ENCODE measurements at regions not wholly inside any gene's neighbourhood (a gene's known extent, or its start where the extent isn't known, plus 50 kb on each side); places are given as distances from the start of the nearest gene placed in this dataset.

- no peak for DNase-seq (ENCODE audit: insufficient read length, low spot score)
- no peak for TF ChIP-seq CTCF (IDR thresholded peaks at IDR 0.05; ENCODE audit: insufficient read depth, missing control alignments)
- no peak for FAIRE-seq
Observed at GRCh38 chr2:195326537-195326936, 330.5 kb upstream of the SLC39A10 start.

GRCh38 chr2:195322324-195322723, 334.7 kb upstream of the SLC39A10 start:
- DNase-seq (ENCODE audit: insufficient read length, low spot score) (no peak), FAIRE-seq (no peak)
- TF ChIP-seq CTCF (IDR thresholded peaks at IDR 0.05; ENCODE audit: insufficient read depth, missing control alignments): no peak

GRCh38 chr2:195320413-195320973, 336.5 kb upstream of the SLC39A10 start:
- DNase-seq (ENCODE audit: insufficient read length, low spot score): no peak
- TF ChIP-seq CTCF (IDR thresholded peaks at IDR 0.05; ENCODE audit: insufficient read depth, missing control alignments): no peak
- FAIRE-seq: no peak

- FAIRE-seq (no peak), DNase-seq (ENCODE audit: insufficient read length, low spot score) (no peak)
- no peak for TF ChIP-seq CTCF (IDR thresholded peaks at IDR 0.05; ENCODE audit: insufficient read depth, missing control alignments)
Observed at GRCh38 chr2:195319548-195320412, 337.2 kb upstream of the SLC39A10 start.

- DNase-seq (ENCODE audit: insufficient read length, low spot score) (no peak), FAIRE-seq (no peak)
- TF ChIP-seq CTCF (IDR thresholded peaks at IDR 0.05; ENCODE audit: insufficient read depth, missing control alignments): no peak
Observed at GRCh38 chr2:195319112-195319460, 337.9 kb upstream of the SLC39A10 start.

GRCh38 chr2:195318440-195319111, 338.4 kb upstream of the SLC39A10 start:
- peak; percentile 73 for TF ChIP-seq CTCF (IDR thresholded peaks at IDR 0.05; ENCODE audit: insufficient read depth, missing control alignments)
- peak; percentile 44 for FAIRE-seq
- no peak for DNase-seq (ENCODE audit: insufficient read length, low spot score)

All from D721Med (cell line).